HG02642 (cell line): ENCODE measurements at regions not wholly inside any gene's neighbourhood (a gene's known extent, or its start where the extent isn't known, plus 50 kb on each side); places are given as distances from the start of the nearest gene placed in this dataset.
"Not testable (repeated sequence)": the region's sequence is repeated elsewhere in the genome, so short reads cannot be mapped to it uniquely, and the experiment has no call there.

Experiments
- ATAC-seq: cut with Tn5 transposase; IDR thresholded peaks from one replicate; pipeline ENCODE4 v1.9.1; 2021; ENCODE audit warnings: mild to moderate bottlenecking; ENCODE audit not compliant: unreplicated experiment, poor library complexity

DNA sequence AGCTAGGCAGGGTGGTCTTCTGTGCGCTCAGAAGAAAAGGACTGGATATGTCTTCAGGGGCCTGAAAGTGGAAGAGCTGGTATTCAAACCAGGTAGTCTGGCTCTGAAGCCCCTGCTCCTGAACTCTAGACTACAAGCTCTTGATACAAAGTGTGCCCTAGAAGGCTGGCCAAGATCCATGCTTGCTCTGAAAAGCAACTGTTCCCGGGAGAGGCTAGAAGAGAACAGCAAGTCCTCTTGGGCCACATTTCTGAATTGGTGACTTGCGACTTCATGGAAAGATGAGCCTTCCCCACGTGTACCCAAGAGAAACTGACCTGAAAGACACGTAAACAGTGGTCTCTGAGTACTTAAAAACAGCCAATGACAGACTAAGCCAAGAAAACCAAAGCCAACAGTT lies 123.3 kb upstream of the GRIK3 start:
- ATAC-seq: no peak

DNA sequence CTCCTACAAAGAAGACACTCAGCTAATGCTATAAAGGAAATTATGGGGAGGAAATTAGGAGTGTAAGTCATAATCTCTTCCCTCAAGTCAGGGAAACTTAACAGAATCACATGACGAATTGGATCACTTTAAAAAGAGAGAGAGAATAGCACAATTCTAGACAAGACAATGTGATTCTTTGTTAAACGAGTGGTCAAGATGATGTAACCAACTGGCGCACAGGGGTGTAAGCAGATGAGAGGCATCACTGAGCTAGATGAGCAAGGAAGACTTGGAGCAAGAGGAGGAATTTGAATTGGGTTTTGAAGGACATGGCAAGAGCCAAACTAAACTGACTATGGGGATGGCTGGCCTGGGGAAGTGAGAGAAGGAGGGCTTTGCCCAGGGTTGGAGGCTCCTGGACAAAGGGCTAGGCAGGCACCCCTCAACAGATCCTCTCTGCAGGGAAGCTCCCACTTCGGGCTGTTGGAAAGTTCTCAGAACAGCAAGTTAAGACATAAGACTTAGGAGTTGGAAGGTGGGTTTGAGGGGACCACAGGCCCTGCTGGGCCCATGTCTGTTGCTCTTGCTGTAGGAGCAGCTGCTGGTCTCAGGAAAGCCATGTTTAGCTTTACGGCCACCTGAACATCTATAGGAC lies 123.9 kb upstream of the GRIK3 start:
- no peak for ATAC-seq

DNA sequence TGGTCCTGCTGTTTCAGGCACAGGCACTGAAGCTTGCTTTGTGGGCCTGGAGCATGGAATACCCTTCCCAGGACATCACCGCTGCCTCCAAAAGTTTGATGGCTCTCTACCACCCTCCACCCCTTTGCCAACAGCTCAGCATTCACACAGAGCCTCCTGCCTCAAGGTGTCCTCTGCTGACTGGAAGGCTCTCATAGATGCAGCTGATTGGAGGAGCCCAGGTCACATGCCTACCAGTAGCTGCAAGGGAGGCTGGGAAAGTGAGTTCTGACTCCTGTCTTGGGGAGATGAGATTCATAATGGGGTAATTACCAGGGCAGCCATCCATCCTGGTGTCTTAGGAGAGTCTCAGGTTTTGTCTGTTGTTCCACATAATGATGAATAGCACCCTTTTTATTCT lies 124.8 kb upstream of the GRIK3 start:
- no peak for ATAC-seq

DNA sequence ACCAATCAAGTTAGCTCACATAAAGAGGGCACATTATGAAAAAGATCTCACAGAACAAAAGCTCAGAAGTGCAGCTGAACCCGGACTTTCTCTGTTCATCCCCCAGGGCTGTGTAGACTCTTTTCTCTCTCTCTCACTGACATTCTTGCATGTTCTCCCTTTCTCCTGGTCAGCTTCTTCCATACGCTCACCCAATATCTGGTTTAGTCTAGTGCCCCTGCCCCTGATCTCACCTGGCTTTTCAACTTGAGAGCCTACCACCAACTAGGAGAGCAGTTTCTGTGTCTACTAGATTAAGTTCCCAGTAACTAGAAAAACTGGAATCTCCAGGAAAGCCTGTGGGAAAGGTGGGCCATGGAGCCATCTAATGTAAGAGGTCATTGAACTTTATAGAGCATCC lies 126.9 kb upstream of the GRIK3 start:
- no peak for ATAC-seq

DNA sequence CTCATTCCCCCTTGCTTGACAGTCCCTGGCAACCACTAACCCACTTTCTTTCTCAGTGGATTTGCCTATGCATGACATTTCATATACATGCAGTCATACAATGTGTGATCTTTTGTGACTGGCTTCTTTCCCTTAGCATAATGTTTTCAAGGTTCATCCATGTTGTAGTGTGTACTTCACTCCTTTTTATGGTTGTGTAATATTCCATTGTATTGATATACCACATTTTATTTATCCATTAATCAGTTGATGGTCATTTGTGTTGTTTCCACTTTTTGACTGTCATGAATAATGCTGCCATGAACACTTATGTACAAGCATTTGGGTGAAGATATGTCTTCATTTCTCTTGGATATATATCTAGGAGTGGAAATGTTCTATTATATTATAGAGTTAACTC lies 127.7 kb upstream of the GRIK3 start:
- ATAC-seq: no peak

DNA sequence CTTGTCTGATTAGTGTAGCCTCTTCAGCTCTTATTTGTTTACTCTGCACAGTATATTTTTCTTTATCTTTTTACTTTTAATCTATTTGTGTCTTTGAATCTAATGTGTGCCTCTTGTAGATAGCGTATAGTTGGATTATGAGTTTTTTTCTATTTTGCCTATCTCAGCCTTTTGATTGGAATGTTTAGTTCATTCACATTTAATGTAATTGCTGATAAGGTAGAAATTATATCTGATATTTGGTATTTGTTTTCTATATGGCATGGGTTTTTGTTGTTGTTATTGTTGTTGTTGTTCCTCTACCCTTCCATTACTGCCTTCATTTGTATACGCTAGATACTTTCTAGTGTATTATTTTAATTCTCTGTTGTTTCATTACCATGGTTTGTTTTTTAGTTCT lies 131.7 kb upstream of the GRIK3 start:
- no peak for ATAC-seq

DNA sequence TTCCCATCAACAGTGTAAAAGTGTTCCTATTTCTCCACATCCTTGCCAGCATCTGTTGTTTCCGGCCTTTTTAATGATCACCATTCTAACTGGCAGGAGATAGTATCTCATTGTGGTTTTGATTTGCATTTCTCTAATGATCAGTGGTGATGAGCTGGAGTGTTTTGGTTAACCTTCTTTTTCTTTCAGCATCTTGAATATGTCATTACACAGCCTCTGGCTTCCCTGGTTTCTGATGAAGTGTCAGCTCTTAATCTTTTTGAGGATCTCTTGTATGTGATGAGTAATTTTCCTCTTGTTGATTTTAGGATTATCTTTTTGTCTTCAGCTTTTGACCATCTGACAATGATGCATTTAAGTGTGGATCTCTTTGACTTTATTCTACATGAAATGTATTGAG lies 133.2 kb upstream of the GRIK3 start:
- ATAC-seq: no peak

DNA sequence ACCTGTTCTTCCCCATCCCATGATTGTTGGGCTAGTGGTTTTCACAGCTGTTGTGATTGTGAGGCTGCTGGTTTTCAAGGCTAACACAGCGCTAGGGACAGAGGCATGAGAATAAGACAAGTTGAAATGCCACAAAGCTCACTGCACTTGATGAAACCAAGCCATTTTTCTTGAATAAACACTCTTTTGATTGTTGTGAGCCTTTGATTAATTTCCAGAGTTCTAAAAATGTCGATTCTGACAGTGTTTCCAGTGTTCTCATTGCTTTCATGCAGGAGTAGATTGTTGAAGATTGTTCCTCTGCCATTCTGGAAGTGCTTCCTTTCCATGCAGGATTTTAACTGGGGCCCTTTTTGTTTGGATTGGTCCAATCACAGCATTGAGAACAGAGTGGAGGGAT lies 134.9 kb upstream of the GRIK3 start:
- no peak for ATAC-seq

DNA sequence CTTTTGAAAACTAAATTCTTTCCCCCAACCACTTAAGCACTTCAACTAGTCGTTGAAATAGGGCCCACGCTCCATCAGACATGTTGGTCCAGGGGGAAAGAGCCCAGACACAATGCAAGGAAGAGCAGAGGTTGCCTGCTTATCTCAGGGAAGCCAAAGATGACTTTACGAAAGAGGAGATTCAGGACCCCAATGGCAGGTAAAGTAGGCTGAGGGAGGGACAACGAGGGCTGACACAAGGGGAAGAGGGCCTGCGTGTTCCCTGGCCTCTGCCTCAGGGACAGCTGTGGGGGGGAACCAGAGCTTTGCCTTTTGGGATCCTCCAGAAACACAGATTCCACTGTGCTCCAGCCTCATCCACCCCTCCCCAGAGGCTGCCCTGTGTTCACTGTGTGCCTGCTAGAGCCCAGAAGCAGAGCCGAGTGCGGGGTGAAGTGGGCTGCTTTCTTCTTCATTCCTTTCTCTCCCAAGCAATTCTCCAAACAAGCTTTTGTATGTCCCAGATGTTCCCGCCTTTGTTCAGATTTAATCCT lies 135.5 kb upstream of the GRIK3 start:
- ATAC-seq: no peak

DNA sequence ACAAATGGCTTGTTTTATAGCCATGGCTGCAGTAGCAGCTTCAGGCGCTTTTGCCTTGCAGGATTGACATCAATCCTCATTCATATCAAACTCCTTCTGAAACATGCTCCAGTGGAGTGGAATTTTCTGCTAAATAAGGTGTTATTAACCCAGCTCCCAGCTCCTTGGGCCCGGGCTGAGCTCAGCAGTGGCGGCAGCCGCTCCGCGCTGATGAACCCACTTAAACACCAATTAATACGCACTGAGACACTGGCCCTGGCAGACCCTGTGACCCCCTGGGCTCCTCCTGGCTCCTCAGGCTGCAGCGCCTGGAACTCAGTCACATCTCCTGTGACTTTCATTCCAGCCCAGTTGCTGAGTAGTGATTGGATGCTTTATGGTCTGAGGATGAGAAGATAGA lies 137.4 kb upstream of the GRIK3 start:
- no peak for ATAC-seq

DNA sequence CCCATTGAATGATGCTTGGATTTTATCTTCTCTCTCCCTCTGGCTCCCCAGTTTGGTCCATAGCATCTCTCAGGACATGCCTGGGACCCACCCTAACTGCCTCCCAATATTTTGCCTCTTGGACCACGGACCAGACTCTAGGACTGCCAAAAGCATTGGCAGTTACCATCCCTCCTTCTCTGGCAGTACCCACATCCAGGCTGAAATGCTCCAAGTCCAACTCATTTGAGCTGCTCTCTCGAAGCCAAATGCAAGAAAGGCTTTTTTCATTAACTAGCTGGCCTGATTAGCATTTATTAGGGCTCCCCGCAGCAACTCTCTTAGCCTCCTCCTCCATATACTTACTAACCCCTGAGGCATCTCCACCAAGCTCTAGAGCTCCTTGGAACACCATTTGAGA lies 140.0 kb upstream of the GRIK3 start:
- no peak for ATAC-seq

DNA sequence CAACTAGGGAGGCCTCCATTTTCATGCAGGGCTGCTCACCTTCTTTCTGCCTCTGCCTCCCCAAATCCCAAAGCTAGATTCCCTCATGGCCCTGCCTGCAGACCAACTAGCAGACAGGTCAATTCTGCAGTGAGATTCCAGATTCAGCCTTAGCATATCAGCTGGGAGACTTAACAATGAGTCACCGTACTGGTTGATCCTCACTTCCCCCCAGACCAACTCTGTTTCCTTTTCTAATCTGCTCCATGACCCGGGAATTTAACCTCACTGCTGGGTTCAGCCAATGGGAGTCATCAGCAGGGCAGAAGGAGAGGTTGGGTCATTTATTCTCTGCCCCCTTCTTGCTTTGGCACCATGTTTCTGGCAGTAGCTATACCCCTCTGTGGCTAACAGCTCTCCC lies 140.6 kb upstream of the GRIK3 start:
- no peak for ATAC-seq

DNA sequence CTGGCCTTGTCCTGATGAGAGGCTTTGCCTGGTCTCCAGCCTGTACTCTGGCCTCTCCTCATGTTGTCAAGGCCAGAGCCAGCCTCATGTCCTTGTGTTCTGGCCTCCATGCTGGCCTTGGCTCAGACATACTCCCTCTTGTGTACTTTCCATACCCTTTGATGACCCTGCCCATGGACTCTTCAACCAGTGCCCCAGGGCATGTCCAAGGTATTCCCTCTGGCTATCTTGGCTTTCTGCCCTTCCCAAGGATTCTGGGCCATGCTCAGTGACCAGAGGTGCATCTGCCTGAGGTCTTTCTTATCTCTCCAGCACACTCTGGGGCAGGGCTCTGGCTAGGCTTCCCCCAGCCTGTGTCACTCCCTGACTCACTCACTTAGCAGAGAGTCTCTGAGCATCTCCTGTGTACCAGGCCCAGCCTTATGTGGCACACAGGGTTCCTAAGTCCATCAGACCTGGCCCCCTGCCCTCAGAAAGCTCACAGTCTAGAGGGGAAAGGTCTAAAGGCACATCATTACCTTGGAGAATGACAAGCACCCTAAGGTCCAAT lies 141.4 kb upstream of the GRIK3 start:
- ATAC-seq: no peak

DNA sequence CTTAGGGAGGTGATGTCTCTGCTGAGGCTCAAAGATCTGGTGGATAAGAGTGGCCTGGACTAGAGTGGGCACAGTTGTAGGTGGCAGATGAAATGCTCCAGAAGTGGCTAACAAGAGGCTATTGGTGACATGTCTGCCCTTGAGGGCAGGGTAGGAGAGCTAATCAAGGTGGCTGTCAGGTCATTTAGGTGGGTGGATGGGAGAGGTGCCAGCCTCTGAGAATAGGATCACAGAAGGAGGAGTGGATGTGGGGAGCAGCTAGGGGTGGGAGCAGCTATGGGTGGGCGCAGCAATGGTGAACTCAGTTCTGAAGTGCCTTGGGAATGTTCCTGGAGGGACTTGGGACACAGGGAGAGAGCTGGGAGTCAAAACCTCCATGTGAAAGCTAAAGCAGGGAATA lies 142.0 kb upstream of the GRIK3 start:
- ATAC-seq: no peak

DNA sequence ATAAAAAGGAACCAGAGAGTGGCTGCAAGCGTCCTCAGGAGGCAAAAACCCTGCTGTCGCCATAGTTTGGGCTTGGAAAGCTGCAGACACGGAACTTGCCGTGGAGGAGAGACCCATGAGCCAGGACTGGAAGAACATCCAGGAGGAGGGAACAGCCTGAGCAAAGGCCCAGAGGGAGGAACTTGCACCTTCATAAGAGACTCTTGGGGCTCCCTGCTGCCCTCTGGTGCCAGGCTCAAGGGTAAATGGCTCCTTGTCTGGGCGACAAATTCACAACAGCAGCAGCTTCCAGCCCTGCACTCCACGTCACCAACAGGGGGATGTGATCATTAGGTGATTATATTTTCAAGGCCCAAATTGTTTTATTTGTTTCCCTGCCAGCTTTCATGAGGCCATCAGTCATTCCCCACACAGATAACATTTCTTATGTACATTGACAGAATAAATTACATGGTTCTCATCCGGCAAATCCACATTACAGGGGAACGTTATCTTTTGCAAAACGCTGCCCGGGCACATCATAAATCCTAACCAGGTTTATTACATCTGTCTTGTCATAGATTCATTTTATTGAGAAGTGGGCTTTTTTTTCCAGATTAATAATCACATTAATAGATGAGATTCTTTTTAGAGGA lies 143.0 kb upstream of the GRIK3 start:
- ATAC-seq: no peak

DNA sequence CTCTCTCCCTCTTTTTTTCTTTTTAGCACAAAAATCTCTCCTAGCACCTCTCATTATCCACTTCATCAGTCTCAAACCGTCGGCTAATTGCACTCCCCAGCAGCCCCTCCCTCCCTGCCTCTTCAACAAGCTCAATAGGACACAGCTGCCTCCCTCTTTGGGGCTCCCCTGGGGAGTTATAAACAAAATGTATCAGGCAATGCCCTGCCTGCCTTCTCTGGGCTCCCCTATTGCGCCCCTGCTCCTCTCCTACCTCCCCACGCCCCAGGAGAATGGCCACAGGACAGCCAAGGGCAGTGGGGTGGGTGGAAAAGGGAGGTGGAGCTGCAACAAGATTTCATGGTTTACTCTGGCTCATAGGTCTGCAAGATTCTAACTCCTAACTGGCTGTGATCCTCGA lies 147.1 kb upstream of the GRIK3 start:
- no peak for ATAC-seq

DNA sequence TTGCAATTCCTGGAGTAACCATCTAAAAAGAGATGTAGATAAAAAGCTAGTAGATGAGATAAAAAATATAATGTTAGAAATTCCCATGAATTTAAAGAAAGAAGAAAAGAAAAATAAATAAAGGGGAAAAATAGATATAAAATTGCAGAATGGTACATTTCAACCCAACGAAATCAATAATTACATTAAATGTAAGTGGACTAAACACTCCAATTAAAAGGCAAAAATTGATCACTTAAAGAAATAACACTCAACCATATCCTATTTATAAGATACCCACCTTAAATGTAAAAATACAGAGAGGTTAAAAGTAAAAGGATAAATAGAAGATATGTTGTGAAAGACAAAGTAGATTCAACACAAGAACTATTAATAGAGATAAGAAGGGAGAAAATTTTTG lies 150.5 kb upstream of the GRIK3 start:
- ATAC-seq: no peak

DNA sequence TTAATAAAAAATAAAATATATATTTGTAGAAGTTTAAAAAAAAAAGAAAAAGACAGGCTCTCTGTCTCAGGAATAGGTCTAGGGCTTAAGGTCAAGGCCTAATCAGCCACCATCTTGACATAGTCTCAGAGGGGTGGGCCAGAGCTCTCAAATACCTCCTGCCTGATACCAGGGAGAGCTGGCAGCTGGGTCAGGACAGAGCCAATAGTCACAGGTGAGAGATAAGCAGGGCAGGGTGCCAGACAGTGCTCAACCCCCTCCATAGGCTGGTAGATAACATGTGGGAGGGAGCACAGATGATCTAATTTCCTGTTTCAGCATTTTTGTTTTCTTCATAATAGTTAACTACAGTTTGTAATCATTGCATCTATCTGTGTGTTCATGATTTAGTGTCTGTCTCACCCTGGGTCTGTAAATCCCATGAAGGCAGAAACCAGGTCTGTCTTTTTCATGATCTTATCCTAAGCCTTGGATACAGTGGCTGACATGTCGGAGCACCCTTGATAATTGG lies 152.0 kb upstream of the GRIK3 start:
- ATAC-seq: no peak

DNA sequence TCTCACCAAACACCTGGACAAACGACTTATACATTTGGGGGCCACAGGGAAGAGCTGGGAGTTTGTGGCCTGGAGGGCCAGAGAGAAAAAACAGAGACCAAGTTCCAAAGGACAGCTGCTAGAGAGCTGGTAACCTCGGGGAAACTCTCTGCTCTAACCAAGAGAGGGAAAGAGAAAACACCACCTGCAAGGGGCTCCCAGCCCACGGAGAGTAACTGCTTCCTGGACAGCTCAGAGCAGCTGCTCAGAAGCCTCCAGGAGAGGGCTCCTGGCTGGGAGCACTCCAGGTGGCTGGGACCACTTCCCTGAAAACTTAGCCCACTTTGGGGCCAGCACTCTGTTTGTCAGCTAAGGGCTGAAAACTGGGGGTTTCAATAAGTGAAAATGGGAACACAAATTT lies 154.8 kb upstream of the GRIK3 start:
- ATAC-seq: no peak

DNA sequence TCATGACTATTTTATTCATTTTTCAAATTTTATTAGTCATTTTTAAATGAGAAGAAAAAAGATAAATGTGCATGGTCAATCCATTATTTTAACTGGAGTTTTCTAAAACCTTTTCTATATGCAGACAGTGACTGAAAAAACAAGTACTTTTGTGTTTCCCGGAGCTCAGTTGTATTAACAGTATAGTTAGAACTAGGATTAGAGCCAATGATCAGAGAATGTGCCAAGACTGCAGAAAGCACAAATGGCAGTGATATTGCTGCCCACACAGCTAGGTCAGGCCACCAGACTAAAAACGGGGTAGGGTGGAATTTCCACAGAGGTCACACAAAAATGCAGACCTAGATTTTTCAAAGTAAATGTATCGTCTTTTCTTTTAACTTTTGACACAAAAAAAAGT lies 163.1 kb upstream of the GRIK3 start:
- ATAC-seq: no peak

DNA sequence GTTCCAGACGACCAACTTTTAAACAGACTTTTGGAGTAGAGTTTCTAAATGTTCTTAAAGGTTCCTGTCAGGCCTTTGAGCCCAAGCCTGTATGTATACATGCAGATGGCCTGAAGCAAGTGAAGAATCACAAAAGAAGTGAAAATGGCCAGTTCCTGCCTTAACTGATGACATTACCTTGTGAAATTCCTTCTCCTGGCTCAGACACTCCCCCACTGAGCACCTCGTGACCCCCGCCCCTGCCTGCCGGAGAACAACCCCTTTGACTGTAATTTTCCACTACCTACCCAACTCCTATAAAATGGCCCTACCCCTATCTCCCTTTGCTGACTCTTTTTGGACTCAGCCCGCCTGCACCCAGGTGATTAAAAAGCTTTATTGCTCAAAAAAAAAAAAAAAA lies 180.0 kb upstream of the GRIK3 start:
- ATAC-seq: not testable (repeated sequence)

DNA sequence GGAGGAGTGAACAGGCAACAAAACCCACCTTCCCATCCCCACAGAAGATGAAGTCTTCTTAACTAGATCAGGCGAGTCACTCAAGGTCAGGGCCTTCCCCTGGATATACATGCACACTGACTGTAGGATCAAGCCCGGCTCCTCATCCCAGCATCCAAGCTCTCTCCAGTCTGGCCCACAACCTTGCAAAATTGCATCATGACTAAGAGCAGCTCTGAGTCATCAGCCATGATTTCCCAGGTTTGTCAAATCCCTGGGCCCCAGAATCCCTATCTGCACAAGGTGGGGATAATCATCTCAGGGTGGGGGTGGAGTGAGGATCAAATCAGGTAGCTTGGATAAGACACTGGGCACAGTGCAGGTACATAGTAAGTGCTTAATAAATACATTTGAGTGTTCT lies 199.3 kb upstream of the GRIK3 start:
- ATAC-seq: no peak
